Hepatocyte (in vitro differentiated cells): ENCODE measurements at regions not wholly inside any gene's neighbourhood (a gene's known extent, or its start where the extent isn't known, plus 50 kb on each side); places are given as distances from the start of the nearest gene placed in this dataset.

Experiments used
- DNase-seq: peaks from one replicate; pipeline ENCODE4 v3.0.0-alpha.2; 2016; ENCODE audit warnings: low spot score
- H2AFZ ChIP-seq: fragments of 200-600 bp; sonication (generic); 2 replicates; pipeline ENCODE4 v1.6.0; 2016; ENCODE audit warnings: antibody characterized with exemption, mild to moderate bottlenecking
- H3K27ac ChIP-seq: fragments of 200-600 bp; sonication (generic); 2 replicates; pipeline ENCODE4 v1.5.1; 2016; ENCODE audit warnings: mild to moderate bottlenecking
- H3K27me3 ChIP-seq: fragments of 200-600 bp; sonication (generic); 2 replicates; pipeline ENCODE4 v1.6.1; 2016
- H3K36me3 ChIP-seq: fragments of 200-600 bp; sonication (generic); replicated peaks from 2 replicates; pipeline ENCODE4 v1.5.1; 2016; ENCODE audit warnings: low read depth; ENCODE audit not compliant: insufficient read depth
- H3K4me1 ChIP-seq: fragments of 200-600 bp; sonication (generic); 2 replicates; pipeline ENCODE4 v1.5.1; 2016; ENCODE audit warnings: mild to moderate bottlenecking, moderate library complexity; ENCODE audit not compliant: insufficient read depth
- H3K4me2 ChIP-seq: fragments of 200-600 bp; sonication (generic); 2 replicates; pipeline ENCODE4 v1.6.0; 2016
- H3K4me3 ChIP-seq: fragments of 200-600 bp; sonication (generic); 2 replicates; pipeline ENCODE4 v1.5.1; 2016; ENCODE audit warnings: mild to moderate bottlenecking
- H3K79me2 ChIP-seq: fragments of 200-600 bp; sonication (generic); 2 replicates; pipeline ENCODE4 v1.6.0; 2017; ENCODE audit warnings: mild to moderate bottlenecking
- H3K9me2 ChIP-seq: fragments of 200-600 bp; sonication (generic); replicated peaks from 2 replicates; pipeline ENCODE4 v1.6.0; 2017; ENCODE audit warnings: mild to moderate bottlenecking; ENCODE audit not compliant: insufficient read depth
- H3K9me3 ChIP-seq: fragments of 200-600 bp; sonication (generic); 2 replicates; pipeline ENCODE4 v1.5.1; 2016; ENCODE audit warnings: low read depth, mild to moderate bottlenecking
- H4K20me1 ChIP-seq: fragments of 200-600 bp; sonication (generic); 2 replicates; pipeline ENCODE4 v1.6.0; 2016; ENCODE audit warnings: mild to moderate bottlenecking; ENCODE audit not compliant: insufficient read depth, poor library complexity, severe bottlenecking
- EZH2 ChIP-seq: fragments of 200-600 bp; sonication (generic); IDR thresholded peaks from 2 replicates; pipeline ENCODE4 v1.6.1; 2016; ENCODE audit warnings: antibody characterized with exemption, mild to moderate bottlenecking, borderline replicate concordance
- EZH2phosphoT487 ChIP-seq: fragments of 200-600 bp; sonication (generic); IDR thresholded peaks from one replicate; pipeline ENCODE4 v1.6.1; 2018; ENCODE audit warnings: antibody characterized with exemption, mild to moderate bottlenecking, low read depth, moderate library complexity; ENCODE audit not compliant: unreplicated experiment, severe bottlenecking
- WGBS: methylation state at CpG from one replicate; pipeline ENCODE4 v1.1.6; 2016; ENCODE audit warnings: low lambda C conversion rate; ENCODE audit errors: missing lambda C conversion rate; 5-methylcytosine and 5-hydroxymethylcytosine counted together
- TF ChIP-seq, protein P1 (sequence below): fragments of 200-600 bp; sonication (generic); IDR thresholded peaks from 2 replicates; pipeline ENCODE4 v1.5.1; 2016; ENCODE audit warnings: antibody characterized with exemption, mild to moderate bottlenecking; ENCODE audit not compliant: poor library complexity

DNA sequence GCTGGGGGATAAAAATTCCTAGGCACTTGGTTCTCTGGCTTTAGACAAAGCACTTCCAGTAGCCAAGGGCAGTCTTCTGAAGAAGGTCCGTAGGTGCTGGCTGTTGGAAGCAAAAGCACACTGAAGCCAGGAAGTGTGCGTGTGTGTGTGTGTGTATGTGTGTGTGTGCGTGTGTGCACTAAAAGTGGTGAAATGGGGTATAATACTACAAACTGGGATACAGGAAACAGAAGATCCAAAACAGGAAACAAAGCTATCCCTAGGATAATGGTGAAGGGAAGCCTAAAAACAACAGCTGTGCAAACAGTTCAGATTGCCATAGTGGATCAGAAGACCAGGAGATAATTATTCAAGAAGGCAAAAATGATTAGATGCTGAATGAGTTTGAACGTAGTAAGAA is 103.4 kb downstream of the IL20RB start:
- 81% methylated on average over 4 of the region's 4 CpGs for WGBS
- H3K36me3 ChIP-seq = no peaks in the 10 kb centered on the region
- TF ChIP-seq, protein P1, sequence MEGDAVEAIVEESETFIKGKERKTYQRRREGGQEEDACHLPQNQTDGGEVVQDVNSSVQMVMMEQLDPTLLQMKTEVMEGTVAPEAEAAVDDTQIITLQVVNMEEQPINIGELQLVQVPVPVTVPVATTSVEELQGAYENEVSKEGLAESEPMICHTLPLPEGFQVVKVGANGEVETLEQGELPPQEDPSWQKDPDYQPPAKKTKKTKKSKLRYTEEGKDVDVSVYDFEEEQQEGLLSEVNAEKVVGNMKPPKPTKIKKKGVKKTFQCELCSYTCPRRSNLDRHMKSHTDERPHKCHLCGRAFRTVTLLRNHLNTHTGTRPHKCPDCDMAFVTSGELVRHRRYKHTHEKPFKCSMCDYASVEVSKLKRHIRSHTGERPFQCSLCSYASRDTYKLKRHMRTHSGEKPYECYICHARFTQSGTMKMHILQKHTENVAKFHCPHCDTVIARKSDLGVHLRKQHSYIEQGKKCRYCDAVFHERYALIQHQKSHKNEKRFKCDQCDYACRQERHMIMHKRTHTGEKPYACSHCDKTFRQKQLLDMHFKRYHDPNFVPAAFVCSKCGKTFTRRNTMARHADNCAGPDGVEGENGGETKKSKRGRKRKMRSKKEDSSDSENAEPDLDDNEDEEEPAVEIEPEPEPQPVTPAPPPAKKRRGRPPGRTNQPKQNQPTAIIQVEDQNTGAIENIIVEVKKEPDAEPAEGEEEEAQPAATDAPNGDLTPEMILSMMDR = no peak
- TF ChIP-seq EZH2phosphoT487 = no peak
- TF ChIP-seq EZH2 = no peak
- H3K4me2 ChIP-seq = no peak overlapping the region
- no peaks in the 10 kb centered on the region for H3K9me2 ChIP-seq
- H3K27ac ChIP-seq = no peak overlapping the region
- DNase-seq = no peak
- H3K4me3 ChIP-seq = no peak overlapping the region
- no peaks in the 10 kb centered on the region for H3K79me2 ChIP-seq
- H3K4me1 ChIP-seq = no peaks in the 10 kb centered on the region
- H3K27me3 ChIP-seq = no peaks in the 10 kb centered on the region
- no peaks in the 10 kb centered on the region for H4K20me1 ChIP-seq
- no peak overlapping the region for H2AFZ ChIP-seq
- H3K9me3 ChIP-seq = no peaks in the 10 kb centered on the region

GRCh38 chr3:137062250-137062649 is 104.5 kb downstream of the IL20RB start:
- 57% methylated on average over 2 of the region's 2 CpGs for WGBS
- no peaks in the 10 kb centered on the region for H4K20me1 ChIP-seq
- no peak overlapping the region for H2AFZ ChIP-seq
- no peaks in the 10 kb centered on the region for H3K79me2 ChIP-seq
- H3K36me3 ChIP-seq = no peaks in the 10 kb centered on the region
- no peak overlapping the region for H3K4me3 ChIP-seq
- H3K9me3 ChIP-seq = no peaks in the 10 kb centered on the region
- peak overlapping the region; percentile 20 for H3K27ac ChIP-seq
- no peak for TF ChIP-seq EZH2
- no peak for TF ChIP-seq EZH2phosphoT487
- TF ChIP-seq, protein P1 = no peak
- H3K9me2 ChIP-seq = no peaks in the 10 kb centered on the region
- no peak overlapping the region for H3K4me2 ChIP-seq
- DNase-seq = no peak
- no peaks in the 10 kb centered on the region for H3K4me1 ChIP-seq
- no peaks in the 10 kb centered on the region for H3K27me3 ChIP-seq

GRCh38 chr3:137065381-137065780 is 107.6 kb downstream of the IL20RB start:
- no peak overlapping the region for H2AFZ ChIP-seq
- WGBS = 38% methylated on average over 1 of the region's 1 CpG
- H3K27ac ChIP-seq = no peak overlapping the region
- no peak overlapping the region for H3K4me2 ChIP-seq
- no peaks in the 10 kb centered on the region for H3K27me3 ChIP-seq
- no peaks in the 10 kb centered on the region for H3K9me2 ChIP-seq
- H4K20me1 ChIP-seq = no peaks in the 10 kb centered on the region
- H3K36me3 ChIP-seq = no peaks in the 10 kb centered on the region
- no peaks in the 10 kb centered on the region for H3K79me2 ChIP-seq
- no peak for TF ChIP-seq EZH2
- H3K9me3 ChIP-seq = no peaks in the 10 kb centered on the region
- DNase-seq = no peak
- H3K4me1 ChIP-seq = no peaks in the 10 kb centered on the region
- H3K4me3 ChIP-seq = no peak overlapping the region

- H3K79me2 ChIP-seq = no peaks in the 10 kb centered on the region
- H4K20me1 ChIP-seq = no peaks in the 10 kb centered on the region
- H3K4me2 ChIP-seq = no peak overlapping the region
- no peaks in the 10 kb centered on the region for H3K9me3 ChIP-seq
- no peak for DNase-seq
- no peaks in the 10 kb centered on the region for H3K4me1 ChIP-seq
- no peak overlapping the region for H2AFZ ChIP-seq
- no peak overlapping the region for H3K27ac ChIP-seq
- no peak overlapping the region for H3K4me3 ChIP-seq
- 80% methylated on average over 2 of the region's 2 CpGs for WGBS
- no peaks in the 10 kb centered on the region for H3K9me2 ChIP-seq
- TF ChIP-seq EZH2phosphoT487 (no peak), EZH2 (no peak)
- no peaks in the 10 kb centered on the region for H3K36me3 ChIP-seq
- no peaks in the 10 kb centered on the region for H3K27me3 ChIP-seq
These were observed 108.3 kb downstream of the IL20RB start for GRCh38 chr3:137066092-137066491.

- Histone ChIP-seq H3K27ac (no peak overlapping the region), H3K79me2 (no peaks in the 10 kb centered on the region), H3K36me3 (no peaks in the 10 kb centered on the region), H4K20me1 (no peaks in the 10 kb centered on the region), H3K4me2 (no peak overlapping the region), H3K27me3 (no peaks in the 10 kb centered on the region), H3K9me3 (no peaks in the 10 kb centered on the region), H2AFZ (no peak overlapping the region), H3K9me2 (no peaks in the 10 kb centered on the region), H3K4me1 (no peaks in the 10 kb centered on the region), H3K4me3 (no peak overlapping the region)
- TF ChIP-seq EZH2phosphoT487 (no peak), EZH2 (no peak)
- TF ChIP-seq, protein P1 = no peak
- no peak for DNase-seq
- 78% methylated on average over 1 of the region's 1 CpG for WGBS
These were observed 113.3 kb downstream of the IL20RB start for GRCh38 chr3:137071104-137071503.
